ENCODE measurements at regions not wholly inside any gene's neighbourhood (a gene's known extent, or its start where the extent isn't known, plus 50 kb on each side); places are given as distances from the start of the nearest gene placed in this dataset.

DNA sequence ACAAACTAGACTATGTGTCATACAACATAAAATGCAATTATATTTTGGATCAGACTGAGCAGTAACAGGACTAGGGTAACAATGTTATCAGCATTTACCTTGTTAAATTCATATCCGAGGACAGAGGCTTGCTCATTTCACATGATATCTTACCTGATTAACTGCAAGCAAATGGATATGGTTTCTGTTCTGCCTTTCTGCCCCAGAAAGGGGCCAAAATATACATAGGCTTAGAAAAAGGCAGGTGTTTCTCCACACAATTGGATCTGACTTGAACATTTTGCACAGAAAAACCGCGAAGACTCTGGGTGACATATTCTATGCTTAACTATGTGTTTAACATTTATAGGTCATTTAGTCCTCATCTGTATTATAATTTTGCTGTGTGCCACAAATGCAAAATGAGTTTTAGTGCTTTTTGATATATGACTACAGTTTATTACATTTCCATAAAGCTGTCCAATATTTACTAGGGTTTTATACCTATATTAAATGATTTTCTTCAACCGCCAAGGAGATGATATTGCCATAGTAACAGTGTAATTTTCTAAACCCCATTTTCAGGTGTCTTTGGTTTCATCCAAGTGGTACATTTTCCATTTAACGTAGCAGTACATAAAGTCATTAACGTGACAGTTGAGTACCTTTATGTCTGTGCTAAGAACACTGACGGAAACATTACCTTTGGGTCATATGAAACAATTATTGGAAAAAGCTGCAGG is 249.3 kb upstream of the KRR1 start:
- TF ChIP-seq, protein P1, sequence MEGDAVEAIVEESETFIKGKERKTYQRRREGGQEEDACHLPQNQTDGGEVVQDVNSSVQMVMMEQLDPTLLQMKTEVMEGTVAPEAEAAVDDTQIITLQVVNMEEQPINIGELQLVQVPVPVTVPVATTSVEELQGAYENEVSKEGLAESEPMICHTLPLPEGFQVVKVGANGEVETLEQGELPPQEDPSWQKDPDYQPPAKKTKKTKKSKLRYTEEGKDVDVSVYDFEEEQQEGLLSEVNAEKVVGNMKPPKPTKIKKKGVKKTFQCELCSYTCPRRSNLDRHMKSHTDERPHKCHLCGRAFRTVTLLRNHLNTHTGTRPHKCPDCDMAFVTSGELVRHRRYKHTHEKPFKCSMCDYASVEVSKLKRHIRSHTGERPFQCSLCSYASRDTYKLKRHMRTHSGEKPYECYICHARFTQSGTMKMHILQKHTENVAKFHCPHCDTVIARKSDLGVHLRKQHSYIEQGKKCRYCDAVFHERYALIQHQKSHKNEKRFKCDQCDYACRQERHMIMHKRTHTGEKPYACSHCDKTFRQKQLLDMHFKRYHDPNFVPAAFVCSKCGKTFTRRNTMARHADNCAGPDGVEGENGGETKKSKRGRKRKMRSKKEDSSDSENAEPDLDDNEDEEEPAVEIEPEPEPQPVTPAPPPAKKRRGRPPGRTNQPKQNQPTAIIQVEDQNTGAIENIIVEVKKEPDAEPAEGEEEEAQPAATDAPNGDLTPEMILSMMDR (conservative IDR thresholded peaks at IDR 0.05; ENCODE audit: low read depth in 2 of 2) = no peak
- TF ChIP-seq JUNB (IDR thresholded peaks at IDR 0.05; ENCODE audit: unreplicated experiment) (no peak), POLR2AphosphoS5 (IDR thresholded peaks at IDR 0.05; ENCODE audit: low read depth) (no peak), EZH2 (IDR thresholded peaks at IDR 0.05; ENCODE audit: low read depth, unreplicated experiment) (no peak), ZNF114 (CRISPR knock-in tag; IDR thresholded peaks at IDR 0.05) (no peak), NANOG (IDR thresholded peaks at IDR 0.05; ENCODE audit: borderline replicate concordance) (no peak), CREB1 (CRISPR knock-in tag; IDR thresholded peaks at IDR 0.05; ENCODE audit: low read depth) (no peak), ZNF331 (CRISPR knock-in tag; IDR thresholded peaks at IDR 0.05; ENCODE audit: low read depth) (no peak), EZH2phosphoT487 (IDR thresholded peaks at IDR 0.05; ENCODE audit: unreplicated experiment) (no peak)
- TF ChIP-seq, protein P2, sequence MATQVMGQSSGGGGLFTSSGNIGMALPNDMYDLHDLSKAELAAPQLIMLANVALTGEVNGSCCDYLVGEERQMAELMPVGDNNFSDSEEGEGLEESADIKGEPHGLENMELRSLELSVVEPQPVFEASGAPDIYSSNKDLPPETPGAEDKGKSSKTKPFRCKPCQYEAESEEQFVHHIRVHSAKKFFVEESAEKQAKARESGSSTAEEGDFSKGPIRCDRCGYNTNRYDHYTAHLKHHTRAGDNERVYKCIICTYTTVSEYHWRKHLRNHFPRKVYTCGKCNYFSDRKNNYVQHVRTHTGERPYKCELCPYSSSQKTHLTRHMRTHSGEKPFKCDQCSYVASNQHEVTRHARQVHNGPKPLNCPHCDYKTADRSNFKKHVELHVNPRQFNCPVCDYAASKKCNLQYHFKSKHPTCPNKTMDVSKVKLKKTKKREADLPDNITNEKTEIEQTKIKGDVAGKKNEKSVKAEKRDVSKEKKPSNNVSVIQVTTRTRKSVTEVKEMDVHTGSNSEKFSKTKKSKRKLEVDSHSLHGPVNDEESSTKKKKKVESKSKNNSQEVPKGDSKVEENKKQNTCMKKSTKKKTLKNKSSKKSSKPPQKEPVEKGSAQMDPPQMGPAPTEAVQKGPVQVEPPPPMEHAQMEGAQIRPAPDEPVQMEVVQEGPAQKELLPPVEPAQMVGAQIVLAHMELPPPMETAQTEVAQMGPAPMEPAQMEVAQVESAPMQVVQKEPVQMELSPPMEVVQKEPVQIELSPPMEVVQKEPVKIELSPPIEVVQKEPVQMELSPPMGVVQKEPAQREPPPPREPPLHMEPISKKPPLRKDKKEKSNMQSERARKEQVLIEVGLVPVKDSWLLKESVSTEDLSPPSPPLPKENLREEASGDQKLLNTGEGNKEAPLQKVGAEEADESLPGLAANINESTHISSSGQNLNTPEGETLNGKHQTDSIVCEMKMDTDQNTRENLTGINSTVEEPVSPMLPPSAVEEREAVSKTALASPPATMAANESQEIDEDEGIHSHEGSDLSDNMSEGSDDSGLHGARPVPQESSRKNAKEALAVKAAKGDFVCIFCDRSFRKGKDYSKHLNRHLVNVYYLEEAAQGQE (IDR thresholded peaks at IDR 0.05; ENCODE audit: unreplicated experiment) = no peak
- TF ChIP-seq, protein P3, sequence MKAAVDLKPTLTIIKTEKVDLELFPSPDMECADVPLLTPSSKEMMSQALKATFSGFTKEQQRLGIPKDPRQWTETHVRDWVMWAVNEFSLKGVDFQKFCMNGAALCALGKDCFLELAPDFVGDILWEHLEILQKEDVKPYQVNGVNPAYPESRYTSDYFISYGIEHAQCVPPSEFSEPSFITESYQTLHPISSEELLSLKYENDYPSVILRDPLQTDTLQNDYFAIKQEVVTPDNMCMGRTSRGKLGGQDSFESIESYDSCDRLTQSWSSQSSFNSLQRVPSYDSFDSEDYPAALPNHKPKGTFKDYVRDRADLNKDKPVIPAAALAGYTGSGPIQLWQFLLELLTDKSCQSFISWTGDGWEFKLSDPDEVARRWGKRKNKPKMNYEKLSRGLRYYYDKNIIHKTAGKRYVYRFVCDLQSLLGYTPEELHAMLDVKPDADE (IDR thresholded peaks at IDR 0.05) = no peak

Measured in GM23338 (cell line).